GM23248 (cell line): ENCODE measurements at regions not wholly inside any gene's neighbourhood (a gene's known extent, or its start where the extent isn't known, plus 50 kb on each side); places are given as distances from the start of the nearest gene placed in this dataset.

Experiments used
- DNase-seq: peaks from one replicate; pipeline ENCODE4 v3.0.0-alpha.2; 2015
- H2AFZ ChIP-seq: fragments of 200-600 bp; sonication (generic); 2 replicates; pipeline ENCODE4 v1.6.1; 2016; ENCODE audit warnings: antibody characterized with exemption
- H3F3A ChIP-seq: fragments of 200-600 bp; sonication (generic); 2 replicates; pipeline ENCODE4 v1.6.1; 2016; ENCODE audit warnings: mild to moderate bottlenecking, antibody characterized with exemption, mixed run types; ENCODE audit not compliant: insufficient read depth
- H3K27ac ChIP-seq: fragments of 200-600 bp; sonication (generic); 2 replicates; pipeline ENCODE4 v1.5.1; 2016; ENCODE audit warnings: mild to moderate bottlenecking
- H3K27me3 ChIP-seq: fragments of 200-600 bp; sonication (generic); replicated peaks from 2 replicates; pipeline ENCODE4 v1.6.1; 2016; ENCODE audit warnings: mild to moderate bottlenecking; ENCODE audit not compliant: insufficient read depth
- H3K36me3 ChIP-seq: fragments of 200-600 bp; sonication (generic); 2 replicates; pipeline ENCODE4 v1.6.1; 2016; ENCODE audit warnings: low read depth, mild to moderate bottlenecking
- H3K4me1 ChIP-seq: fragments of 200-600 bp; sonication (generic); 2 replicates; pipeline ENCODE4 v1.6.1; 2016; ENCODE audit warnings: mild to moderate bottlenecking; ENCODE audit not compliant: insufficient read depth
- H3K4me2 ChIP-seq: fragments of 200-600 bp; sonication (generic); one replicate; pipeline ENCODE4 v1.6.1; 2016; ENCODE audit warnings: mild to moderate bottlenecking; ENCODE audit not compliant: unreplicated experiment
- H3K4me3 ChIP-seq: fragments of 200-600 bp; sonication (generic); 2 replicates; pipeline ENCODE4 v1.5.1; 2016; ENCODE audit warnings: mild to moderate bottlenecking
- H3K79me2 ChIP-seq: fragments of 200-600 bp; sonication (generic); 2 replicates; pipeline ENCODE4 v1.6.1; 2016; ENCODE audit warnings: mild to moderate bottlenecking; ENCODE audit not compliant: insufficient read depth
- H3K9ac ChIP-seq: fragments of 200-600 bp; sonication (generic); 2 replicates; pipeline ENCODE4 v1.6.1; 2016; ENCODE audit warnings: mild to moderate bottlenecking
- H3K9me2 ChIP-seq: fragments of 200-600 bp; sonication (generic); 2 replicates; pipeline ENCODE4 v1.6.1; 2016; ENCODE audit warnings: mixed run types, mild to moderate bottlenecking, moderate library complexity; ENCODE audit not compliant: insufficient read depth
- H3K9me3 ChIP-seq: fragments of 200-600 bp; sonication (generic); one replicate; pipeline ENCODE4 v1.6.1; 2017; ENCODE audit warnings: low read depth
- H4K20me1 ChIP-seq: fragments of 200-600 bp; sonication (generic); 2 replicates; pipeline ENCODE4 v1.6.0; 2016; ENCODE audit not compliant: insufficient read depth
- EZH2 ChIP-seq: fragments of 200-600 bp; sonication (generic); IDR thresholded peaks from 2 replicates; pipeline ENCODE4 v1.6.1; 2018; ENCODE audit warnings: antibody characterized with exemption, mild to moderate bottlenecking; ENCODE audit not compliant: insufficient read depth, poor library complexity, severe bottlenecking
- EZH2phosphoT487 ChIP-seq: fragments of 200-600 bp; sonication (generic); IDR thresholded peaks from 2 replicates; pipeline ENCODE4 v1.6.1; 2018; ENCODE audit warnings: antibody characterized with exemption, moderate library complexity, mild to moderate bottlenecking, low read depth; ENCODE audit not compliant: insufficient read depth
- WGBS, 2 experiments: methylation state at CpG; one replicate each; pipeline ENCODE4 v1.1.6; 2015 to 2017; ENCODE audit warnings: low lambda C conversion rate in 2 of 2, low coverage in 1 of 2; ENCODE audit errors: missing lambda C conversion rate in 2 of 2; 5-methylcytosine and 5-hydroxymethylcytosine counted together
- in situ Hi-C: fragments of 300-500 bp; cut with MboI; formaldehyde crosslinking; loops from 2 replicates; pipeline ENCODE4 v1.15.0; 2020

DNA sequence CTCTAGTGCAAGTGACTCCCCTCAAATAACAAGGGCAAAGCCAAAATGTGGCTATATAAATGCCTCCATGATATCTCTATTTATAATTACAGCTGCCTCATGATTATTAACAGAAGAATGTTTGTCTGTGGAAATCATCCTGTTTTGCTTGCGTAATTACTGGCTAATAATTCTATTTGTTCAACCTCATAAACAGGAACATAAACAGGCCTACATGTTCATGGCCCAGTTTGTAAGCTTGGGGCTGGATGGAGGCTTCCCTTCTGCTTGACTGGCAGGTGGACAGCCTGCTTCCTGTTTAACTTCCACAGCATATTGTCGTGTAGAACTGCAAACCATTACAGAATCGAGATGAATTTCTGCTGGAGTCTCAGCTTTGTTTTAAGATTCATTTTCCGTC is 766.0 kb upstream of the MAP3K7 start:
- Histone ChIP-seq H2AFZ (no peak overlapping the region), H4K20me1 (no peaks in the 10 kb centered on the region), H3K36me3 (no peaks in the 10 kb centered on the region), H3K4me1 (no peaks in the 10 kb centered on the region), H3K9me3 (no peaks in the 10 kb centered on the region), H3K27me3 (no peaks in the 10 kb centered on the region), H3K79me2 (no peaks in the 10 kb centered on the region), H3K27ac (no peak overlapping the region), H3K9ac (no peak overlapping the region), H3K4me2 (no peak overlapping the region), H3F3A (no peaks in the 10 kb centered on the region), H3K9me2 (no peaks in the 10 kb centered on the region), H3K4me3 (no peak overlapping the region)
- DNase-seq = no peak
- in situ Hi-C loops = no loop called here
- TF ChIP-seq EZH2 = no peak
- no peak for TF ChIP-seq EZH2phosphoT487
- WGBS, 2 experiments = 21 to 23% methylated on average over 4 of the region's 4 CpGs

DNA sequence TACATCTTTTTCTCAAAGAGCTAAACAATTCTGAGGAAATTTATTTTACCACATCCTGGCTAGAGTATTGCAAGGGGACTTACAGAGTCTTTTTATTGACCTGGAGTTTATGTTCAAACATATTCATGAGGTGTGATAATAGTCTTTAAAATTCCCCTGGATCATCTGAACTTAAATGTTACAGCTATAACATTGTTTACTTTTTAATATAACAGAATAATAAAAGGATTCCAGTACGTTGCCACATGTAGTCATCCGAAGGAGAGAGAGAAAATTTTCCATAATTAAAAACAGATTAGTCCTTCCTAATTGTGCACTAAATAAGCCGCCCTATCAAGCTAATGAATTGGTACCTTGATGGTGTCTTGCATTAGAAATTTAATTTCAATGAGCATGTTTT is 765.4 kb upstream of the MAP3K7 start:
- Histone ChIP-seq H4K20me1 (no peaks in the 10 kb centered on the region), H3K9me3 (no peaks in the 10 kb centered on the region), H3K79me2 (no peaks in the 10 kb centered on the region), H3F3A (no peaks in the 10 kb centered on the region), H2AFZ (no peak overlapping the region), H3K4me3 (no peak overlapping the region), H3K27ac (no peak overlapping the region), H3K4me1 (no peaks in the 10 kb centered on the region), H3K4me2 (no peak overlapping the region), H3K36me3 (no peaks in the 10 kb centered on the region), H3K9ac (no peak overlapping the region), H3K9me2 (no peaks in the 10 kb centered on the region), H3K27me3 (no peaks in the 10 kb centered on the region)
- 0 to 5% methylated on average over 3 of the region's 3 CpGs for WGBS, 2 experiments
- in situ Hi-C loops = no loop called here
- TF ChIP-seq EZH2 = no peak
- no peak for TF ChIP-seq EZH2phosphoT487
- no peak for DNase-seq

DNA sequence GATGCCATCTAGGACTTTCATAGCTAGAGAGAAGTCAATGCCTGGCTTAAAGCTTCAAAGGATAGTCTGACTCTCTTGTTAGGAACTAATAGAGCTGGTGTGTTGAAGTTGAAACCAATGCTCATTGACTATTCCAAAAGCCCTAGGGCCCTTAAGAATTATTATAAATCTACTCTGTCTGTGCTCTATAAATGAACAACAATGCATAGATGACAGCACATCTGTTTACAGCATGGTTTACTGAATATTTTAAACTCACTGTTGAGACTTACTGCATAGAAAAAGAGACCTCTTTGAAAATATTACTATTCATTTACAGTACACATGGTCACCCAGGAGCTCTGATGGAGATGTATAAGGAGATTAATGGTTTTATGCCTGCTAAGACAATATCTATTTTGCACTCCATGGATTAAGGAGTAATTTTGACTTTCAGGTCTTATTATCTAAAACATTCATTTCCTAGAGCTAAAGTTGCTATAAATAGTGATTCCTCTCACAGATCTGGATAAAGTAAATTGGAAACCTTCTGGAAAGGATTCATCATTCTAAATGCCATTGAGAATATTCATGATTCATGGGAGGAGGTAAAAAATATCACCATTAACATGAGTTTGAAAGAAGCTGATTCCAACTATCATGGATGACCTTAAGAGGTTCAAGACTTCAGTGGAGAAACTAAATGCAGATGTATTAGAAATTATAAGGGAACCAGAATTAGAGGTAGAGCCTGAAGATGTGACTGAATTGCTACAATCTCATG is 763.5 kb upstream of the MAP3K7 start:
- in situ Hi-C loops = no loop called here
- DNase-seq = no peak

DNA sequence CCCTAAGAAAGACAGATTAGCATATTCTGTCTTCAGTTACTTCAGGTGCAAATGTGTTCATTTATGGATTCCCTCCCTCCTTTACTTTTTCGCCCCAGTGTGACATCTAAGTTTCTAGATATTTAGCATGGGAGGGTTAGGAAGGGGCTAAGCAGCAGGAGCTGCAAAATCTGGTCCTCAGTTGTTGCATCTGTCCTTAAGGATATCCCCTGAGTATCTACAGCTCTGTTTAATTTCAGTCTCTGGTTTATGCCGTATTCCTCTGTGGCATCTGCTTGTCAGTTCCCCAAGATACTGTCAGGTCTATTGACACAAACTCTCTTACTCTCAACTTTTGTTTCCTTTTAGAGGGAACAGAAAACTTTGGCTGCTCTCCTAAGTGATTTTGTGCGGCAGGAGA is 754.6 kb upstream of the MAP3K7 start:
- H3K79me2 ChIP-seq = no peaks in the 10 kb centered on the region
- no peaks in the 10 kb centered on the region for H3K4me1 ChIP-seq
- in situ Hi-C loops = no loop called here
- no peak overlapping the region for H3K9ac ChIP-seq
- no peak for DNase-seq
- H3K36me3 ChIP-seq = no peaks in the 10 kb centered on the region
- no peaks in the 10 kb centered on the region for H3K9me2 ChIP-seq
- H2AFZ ChIP-seq = no peak overlapping the region
- H3K4me2 ChIP-seq = no peak overlapping the region
- H4K20me1 ChIP-seq = no peaks in the 10 kb centered on the region
- 9 to 11% methylated on average over 3 of the region's 3 CpGs for WGBS, 2 experiments
- H3K4me3 ChIP-seq = no peak overlapping the region
- no peaks in the 10 kb centered on the region for H3K27me3 ChIP-seq
- no peak overlapping the region for H3K27ac ChIP-seq
- TF ChIP-seq EZH2 (no peak), EZH2phosphoT487 (no peak)
- no peaks in the 10 kb centered on the region for H3F3A ChIP-seq
- no peaks in the 10 kb centered on the region for H3K9me3 ChIP-seq

More for the DNA sequence above, 763.5 kb upstream of the MAP3K7 start:
- H4K20me1 ChIP-seq = no peaks in the 10 kb centered on the region
- no peak overlapping the region for H3K4me2 ChIP-seq
- no peak overlapping the region for H2AFZ ChIP-seq
- no peaks in the 10 kb centered on the region for H3K36me3 ChIP-seq
- TF ChIP-seq EZH2 (no peak), EZH2phosphoT487 (no peak)
- H3K9me3 ChIP-seq = no peaks in the 10 kb centered on the region
- no peaks in the 10 kb centered on the region for H3K27me3 ChIP-seq
- no peaks in the 10 kb centered on the region for H3K9me2 ChIP-seq
- H3K79me2 ChIP-seq = no peaks in the 10 kb centered on the region
- no peak overlapping the region for H3K4me3 ChIP-seq
- H3K4me1 ChIP-seq = no peaks in the 10 kb centered on the region
- H3K27ac ChIP-seq = no peak overlapping the region
- H3K9ac ChIP-seq = no peak overlapping the region
- H3F3A ChIP-seq = no peaks in the 10 kb centered on the region

DNA sequence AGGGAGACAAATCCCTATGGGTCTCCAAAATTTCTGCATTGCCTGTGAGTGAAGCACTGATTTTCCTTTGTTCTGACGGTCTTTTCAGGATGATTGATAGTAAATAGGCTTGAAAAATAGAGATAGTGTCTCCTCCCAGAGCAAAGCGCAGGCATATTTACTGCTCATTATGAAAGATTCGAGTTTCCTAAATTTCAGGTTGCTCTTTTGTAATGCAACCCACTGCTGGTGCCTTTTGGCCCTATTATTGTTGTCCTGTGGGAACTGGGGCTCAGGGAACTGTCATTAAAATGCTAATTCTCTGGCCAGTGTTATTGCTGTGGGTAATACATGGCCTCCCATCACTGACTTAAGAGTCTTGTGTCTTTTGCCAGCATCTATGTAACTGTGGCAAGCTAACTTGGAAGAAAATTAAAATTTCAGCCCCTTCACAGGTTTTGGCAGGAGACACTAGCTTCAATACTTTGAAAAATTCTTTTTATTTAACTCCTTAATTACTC is 754.1 kb upstream of the MAP3K7 start:
- Histone ChIP-seq H3K9ac (no peak overlapping the region), H3K27me3 (no peaks in the 10 kb centered on the region), H3K4me3 (no peak overlapping the region), H2AFZ (no peak overlapping the region), H3K79me2 (no peaks in the 10 kb centered on the region), H3K9me3 (no peaks in the 10 kb centered on the region), H4K20me1 (no peaks in the 10 kb centered on the region), H3K4me1 (no peaks in the 10 kb centered on the region), H3K27ac (no peak overlapping the region), H3K36me3 (no peaks in the 10 kb centered on the region), H3K4me2 (no peak overlapping the region), H3K9me2 (no peaks in the 10 kb centered on the region), H3F3A (no peaks in the 10 kb centered on the region)
- no peak for DNase-seq
- 22 to 30% methylated on average over 3 of the region's 3 CpGs for WGBS, 2 experiments
- no peak for TF ChIP-seq EZH2
- TF ChIP-seq EZH2phosphoT487 = no peak
- in situ Hi-C loops = no loop called here
